Keratinocyte (primary cell): ENCODE measurements at regions not wholly inside any gene's neighbourhood (a gene's known extent, or its start where the extent isn't known, plus 50 kb on each side); places are given as distances from the start of the nearest gene placed in this dataset.

Source experiments
- CTCF ChIP-seq, 3 experiments: IDR thresholded peaks in 1 of 3; conservative IDR thresholded peaks in 1 of 3; optimal IDR thresholded peaks in 1 of 3; 2 replicates in 2 of 3; 3 replicates in 1 of 3; pipeline versions ENCODE3 to v1.5.1; 2011; ENCODE audit warnings: low read length in 3 of 3, mild to moderate bottlenecking in 3 of 3, moderate library complexity in 2 of 3, control low read depth in 1 of 3, inconsistent platforms in 1 of 3; ENCODE audit not compliant: insufficient read depth in 2 of 3; ENCODE audit errors: extremely low read depth in 1 of 3
- EZH2 ChIP-seq: IDR thresholded peaks from one replicate; pipeline ENCODE4 v1.6.1; 2012; ENCODE audit warnings: inconsistent platforms, mild to moderate bottlenecking, low read length, moderate library complexity

GRCh38 chr16:51035110-51035498 lies 116.0 kb downstream of the SALL1 start:
- TF ChIP-seq CTCF (optimal IDR thresholded peaks at IDR 0.05 in 1 of 3, IDR thresholded peaks at IDR 0.05 in 1 of 3, conservative IDR thresholded peaks at IDR 0.05 in 1 of 3; ENCODE audit: extremely low read depth in 1 of 3, insufficient read depth in 2 of 3, low read length in 3 of 3) = no peak
- no peak for TF ChIP-seq EZH2
